ENCODE measurements at regions not wholly inside any gene's neighbourhood (a gene's known extent, or its start where the extent isn't known, plus 50 kb on each side); places are given as distances from the start of the nearest gene placed in this dataset.

DNA sequence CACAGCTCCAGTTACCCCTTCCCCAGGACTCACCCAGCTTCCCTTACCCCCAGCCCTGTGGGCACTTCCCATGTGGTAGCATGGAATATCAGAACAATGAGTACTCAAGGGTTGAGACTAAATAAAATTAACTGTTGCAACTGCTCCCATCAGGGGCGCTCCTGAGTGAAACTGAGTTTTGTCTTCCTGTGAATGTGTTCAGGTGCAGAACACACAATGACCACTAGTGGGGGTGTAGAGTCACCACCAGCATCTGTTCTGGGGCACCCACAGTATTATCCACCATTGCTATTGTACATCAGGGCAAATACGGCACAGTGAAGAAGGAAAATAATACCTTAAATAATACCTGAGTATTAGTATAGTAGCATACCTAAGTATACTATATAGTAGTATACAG lies 689.7 kb downstream of the TBC1D22A start:
- H3K27ac ChIP-seq = no peak overlapping the region
- TF ChIP-seq POLR2A (IDR thresholded peaks at IDR 0.05) = no peak
- TF ChIP-seq, protein P1, sequence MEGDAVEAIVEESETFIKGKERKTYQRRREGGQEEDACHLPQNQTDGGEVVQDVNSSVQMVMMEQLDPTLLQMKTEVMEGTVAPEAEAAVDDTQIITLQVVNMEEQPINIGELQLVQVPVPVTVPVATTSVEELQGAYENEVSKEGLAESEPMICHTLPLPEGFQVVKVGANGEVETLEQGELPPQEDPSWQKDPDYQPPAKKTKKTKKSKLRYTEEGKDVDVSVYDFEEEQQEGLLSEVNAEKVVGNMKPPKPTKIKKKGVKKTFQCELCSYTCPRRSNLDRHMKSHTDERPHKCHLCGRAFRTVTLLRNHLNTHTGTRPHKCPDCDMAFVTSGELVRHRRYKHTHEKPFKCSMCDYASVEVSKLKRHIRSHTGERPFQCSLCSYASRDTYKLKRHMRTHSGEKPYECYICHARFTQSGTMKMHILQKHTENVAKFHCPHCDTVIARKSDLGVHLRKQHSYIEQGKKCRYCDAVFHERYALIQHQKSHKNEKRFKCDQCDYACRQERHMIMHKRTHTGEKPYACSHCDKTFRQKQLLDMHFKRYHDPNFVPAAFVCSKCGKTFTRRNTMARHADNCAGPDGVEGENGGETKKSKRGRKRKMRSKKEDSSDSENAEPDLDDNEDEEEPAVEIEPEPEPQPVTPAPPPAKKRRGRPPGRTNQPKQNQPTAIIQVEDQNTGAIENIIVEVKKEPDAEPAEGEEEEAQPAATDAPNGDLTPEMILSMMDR (IDR thresholded peaks at IDR 0.05) = peak in 9 of 12 donors; percentile 10 to 49 (median 19)
- intact Hi-C loops (cut with DNase I) = loop anchor here in 1 of 10 donors (5.0 kb wide), 1 partner anchor 50 kb away; no protein-coding TSS in a partner anchor
- H3K4me3 ChIP-seq = no peak overlapping the region
- H3K9me3 ChIP-seq = peaks cover 0 to 25% (median 5%) of the 10 kb centered on the region in 12 donors
- no peaks in the 10 kb centered on the region for H3K36me3 ChIP-seq
- H3K27me3 ChIP-seq = peaks cover 0 to 5% (median 0%) of the 10 kb centered on the region in 9 donors
- H3K4me1 ChIP-seq = peaks cover 0 to 4% (median 0%) of the 10 kb centered on the region in 12 donors
- WGBS, 4 donors = 84 to 91% (median 86%) methylated on average over 2 of the region's 2 CpGs
- ATAC-seq (no peak), DNase-seq (no peak)

DNA sequence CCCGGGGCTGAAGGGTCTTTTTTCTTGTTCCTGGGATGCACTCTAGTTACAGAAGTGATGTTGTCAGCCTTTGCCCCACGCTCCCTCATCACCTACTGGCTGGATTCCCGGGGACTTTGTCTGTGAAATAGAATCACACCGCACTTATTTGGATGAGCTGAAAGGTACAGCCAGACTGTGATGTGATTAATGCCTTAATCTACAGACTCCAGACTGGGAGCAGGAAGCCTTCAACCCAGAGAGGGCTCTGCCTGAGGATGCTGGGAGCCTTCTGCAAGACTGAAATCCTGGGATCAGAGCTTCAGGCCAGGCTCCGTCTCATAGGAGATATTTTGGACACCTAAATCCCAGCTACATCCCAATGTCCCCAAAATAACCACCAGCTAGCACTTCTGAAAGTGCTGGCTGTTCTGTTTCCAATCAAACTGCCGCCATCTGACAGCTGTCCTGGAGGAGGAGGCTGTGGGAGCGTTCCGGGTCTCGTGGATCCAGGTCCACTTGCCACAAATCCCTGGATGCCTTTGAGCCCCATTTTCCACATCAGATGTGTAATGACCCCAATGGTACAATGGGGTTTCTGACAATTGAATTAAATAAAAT lies 688.5 kb downstream of the TBC1D22A start:
- no peak overlapping the region for H3K4me3 ChIP-seq
- TF ChIP-seq POLR2A (IDR thresholded peaks at IDR 0.05) = no peak
- no peaks in the 10 kb centered on the region for H3K36me3 ChIP-seq
- WGBS, 4 donors = 53 to 77% (median 59%) methylated on average over 8 to 9 of the region's 9 CpGs
- no peak overlapping the region for H3K27ac ChIP-seq
- no peak for DNase-seq
- ATAC-seq = peak in 2 of 4 donors; percentile 30 to 50
- intact Hi-C loops (cut with DNase I) = loop anchor here in 1 of 10 donors (5.0 kb wide), 1 partner anchor 49 kb away; no protein-coding TSS in a partner anchor
- H3K27me3 ChIP-seq = peaks cover 0 to 5% (median 0%) of the 10 kb centered on the region in 9 donors
- peaks cover 0 to 25% (median 5%) of the 10 kb centered on the region in 12 donors for H3K9me3 ChIP-seq
- peaks cover 0 to 4% (median 0%) of the 10 kb centered on the region in 12 donors for H3K4me1 ChIP-seq

DNA sequence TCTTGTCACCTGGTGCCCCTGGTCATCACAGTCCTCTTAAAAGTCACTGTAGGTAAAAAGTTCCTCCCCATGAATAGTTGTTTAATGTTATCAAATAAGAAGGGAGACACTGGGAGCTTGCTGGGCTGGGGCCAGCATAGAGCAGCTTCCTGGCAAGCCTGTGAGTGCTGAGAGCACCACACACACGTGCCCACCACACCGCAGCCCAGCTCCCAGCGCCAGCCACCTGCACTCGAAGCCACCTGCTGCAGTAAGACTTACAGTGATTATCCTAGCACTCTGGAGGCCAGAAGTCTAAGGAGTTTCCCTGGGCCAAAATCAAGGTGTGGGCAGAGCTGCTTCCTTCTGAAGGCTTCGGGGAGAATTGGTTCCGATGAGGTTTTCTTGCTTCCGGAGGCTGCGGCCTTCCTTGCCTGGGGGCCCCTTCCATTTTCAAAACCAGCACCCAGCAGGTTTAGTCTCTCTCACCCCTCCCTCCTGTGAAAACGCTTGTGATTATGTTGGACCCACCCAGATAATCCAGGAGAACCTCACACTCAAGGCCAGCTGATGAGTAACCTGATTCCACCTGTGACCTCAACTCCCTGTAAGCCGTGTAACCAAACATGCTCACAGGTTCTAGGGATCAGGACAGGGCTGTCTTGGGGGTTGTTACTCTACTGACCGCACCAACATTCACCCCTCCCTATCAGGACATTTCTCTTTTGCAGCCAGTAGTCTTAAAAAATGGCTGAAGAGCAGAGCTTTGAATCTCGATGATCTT lies 687.2 kb downstream of the TBC1D22A start:
- no peak for TF ChIP-seq POLR2A (IDR thresholded peaks at IDR 0.05)
- TF ChIP-seq, protein P1 (IDR thresholded peaks at IDR 0.05) = no peak
- Histone ChIP-seq H3K9me3 (peaks cover 0 to 17% (median 5%) of the 10 kb centered on the region in 12 donors), H3K36me3 (no peaks in the 10 kb centered on the region), H3K27ac (no peak overlapping the region), H3K27me3 (peaks cover 0 to 5% (median 0%) of the 10 kb centered on the region in 9 donors), H3K4me3 (no peak overlapping the region), H3K4me1 (peaks cover 0 to 4% (median 0%) of the 10 kb centered on the region in 12 donors)
- intact Hi-C loops (cut with DNase I) = loop anchor here in 1 of 10 donors (5.0 kb wide), 1 partner anchor 47 kb away; no protein-coding TSS in a partner anchor
- no peak for ATAC-seq
- no peak for DNase-seq
- WGBS, 4 donors = 77 to 82% (median 78%) methylated on average over 12 of the region's 12 CpGs

DNA sequence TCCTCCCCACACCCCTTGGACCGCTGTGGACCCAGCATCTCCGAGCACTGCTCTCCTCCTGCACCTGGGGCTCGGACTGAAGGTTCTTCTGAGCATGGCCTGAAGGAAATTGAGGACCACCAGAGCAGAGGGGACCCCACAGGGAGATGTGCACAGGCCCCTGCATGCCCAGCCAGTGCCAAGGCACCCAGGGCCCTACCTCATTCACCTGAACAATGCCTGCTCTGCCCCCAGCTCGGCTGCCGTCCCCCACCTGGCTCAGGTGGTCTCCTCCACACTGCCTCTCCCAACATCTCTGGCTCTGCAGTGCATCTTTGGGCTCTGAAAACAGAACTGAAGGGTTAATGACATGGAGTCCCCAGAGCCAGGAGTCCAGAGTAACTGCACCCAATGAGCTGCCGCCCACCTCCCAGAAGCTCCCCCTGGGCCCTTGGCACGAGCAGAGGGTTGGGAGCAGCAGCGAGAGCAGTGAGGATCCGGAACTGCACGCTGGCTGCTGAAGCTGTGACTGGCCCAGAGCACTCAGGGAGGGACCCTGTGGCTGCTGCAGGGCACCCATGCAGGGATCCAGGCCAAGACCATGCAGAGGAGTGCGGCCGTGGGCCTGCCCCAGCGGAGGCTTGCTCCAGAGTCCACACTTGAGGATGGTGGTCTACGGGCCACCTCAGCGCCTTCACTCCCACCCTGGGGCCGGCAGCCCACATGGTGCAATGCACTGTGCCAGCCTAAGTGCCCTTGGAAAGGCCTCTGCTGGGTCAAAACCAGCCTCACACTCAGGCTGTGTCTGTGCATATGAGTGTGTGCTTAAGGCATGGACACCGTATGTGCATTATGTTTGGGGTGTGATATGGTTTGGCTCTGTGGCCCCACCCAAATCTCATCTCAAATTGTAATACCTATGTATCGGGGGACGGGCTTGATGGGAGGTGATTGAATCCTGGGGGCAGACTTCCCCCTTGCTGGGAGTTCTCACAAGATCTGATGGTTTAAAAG lies 686.1 kb downstream of the TBC1D22A start:
- H3K27ac ChIP-seq = no peak overlapping the region
- WGBS, 4 donors = 82 to 85% (median 83%) methylated on average over 19 of the region's 19 CpGs
- H3K9me3 ChIP-seq = peaks cover 0 to 5% (median under 1%) of the 10 kb centered on the region in 12 donors
- intact Hi-C loops (cut with DNase I) = no loop called here
- no peak for TF ChIP-seq POLR2A (IDR thresholded peaks at IDR 0.05)
- TF ChIP-seq, protein P1 (IDR thresholded peaks at IDR 0.05) = no peak
- H3K27me3 ChIP-seq = peaks cover 0 to 5% (median 0%) of the 10 kb centered on the region in 9 donors
- ATAC-seq (no peak), DNase-seq (no peak)
- peaks cover 0 to 4% (median 0%) of the 10 kb centered on the region in 12 donors for H3K4me1 ChIP-seq
- H3K36me3 ChIP-seq = no peaks in the 10 kb centered on the region
- no peak overlapping the region for H3K4me3 ChIP-seq

All from heart left ventricle (tissue), 16 donors.